ENCODE measurements at regions not wholly inside any gene's neighbourhood (a gene's known extent, or its start where the extent isn't known, plus 50 kb on each side); places are given as distances from the start of the nearest gene placed in this dataset.
"Not testable (repeated sequence)": the region's sequence is repeated elsewhere in the genome, so short reads cannot be mapped to it uniquely, and the experiment has no call there.

DNA sequence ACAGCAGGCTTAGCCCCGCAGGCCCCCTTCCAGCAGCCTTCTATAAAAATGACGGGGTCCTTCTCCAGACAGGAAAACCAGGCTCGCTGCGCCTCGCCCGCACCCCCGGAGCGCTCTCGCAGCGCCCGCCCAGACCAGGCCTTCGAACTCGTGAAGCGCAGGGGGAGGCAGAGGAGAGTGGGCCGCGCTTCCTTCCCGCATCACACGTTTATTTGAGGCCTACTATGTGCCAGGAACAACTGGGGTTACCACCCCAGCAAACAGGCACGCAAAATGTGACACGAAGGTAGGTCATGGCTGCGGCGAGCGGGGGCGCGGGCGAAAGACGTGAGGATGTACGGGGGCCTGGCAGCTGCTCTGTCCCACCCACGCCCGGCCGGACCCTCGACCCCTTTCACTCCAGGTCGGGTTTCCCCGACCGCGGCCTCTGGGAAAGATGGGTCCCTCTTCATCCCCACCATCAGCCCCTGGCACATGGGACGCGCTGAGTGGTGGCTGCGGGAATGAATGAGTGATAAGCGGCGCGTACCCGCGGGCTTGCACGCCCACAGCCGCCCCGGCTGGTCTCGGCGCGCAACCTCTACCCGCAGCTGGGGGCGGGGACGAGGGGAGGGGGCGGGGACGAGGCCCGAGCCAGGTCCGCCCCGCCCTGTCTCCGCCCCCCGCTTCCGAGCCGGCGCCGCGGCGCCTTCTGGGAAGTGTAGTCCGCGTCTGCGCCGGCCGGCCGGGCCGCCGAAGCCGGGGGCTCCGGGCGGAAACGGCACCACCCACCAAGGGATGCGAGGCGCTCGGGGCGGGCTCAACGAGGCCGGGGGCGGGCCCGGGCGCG is 59.1 kb downstream of the ZNF467 start:
- DNase-seq, result peak; percentile 95

- DNase-seq, result no peak
Observed at GRCh38 chr7:149713731-149714068, 59.7 kb downstream of the ZNF467 start.

DNA sequence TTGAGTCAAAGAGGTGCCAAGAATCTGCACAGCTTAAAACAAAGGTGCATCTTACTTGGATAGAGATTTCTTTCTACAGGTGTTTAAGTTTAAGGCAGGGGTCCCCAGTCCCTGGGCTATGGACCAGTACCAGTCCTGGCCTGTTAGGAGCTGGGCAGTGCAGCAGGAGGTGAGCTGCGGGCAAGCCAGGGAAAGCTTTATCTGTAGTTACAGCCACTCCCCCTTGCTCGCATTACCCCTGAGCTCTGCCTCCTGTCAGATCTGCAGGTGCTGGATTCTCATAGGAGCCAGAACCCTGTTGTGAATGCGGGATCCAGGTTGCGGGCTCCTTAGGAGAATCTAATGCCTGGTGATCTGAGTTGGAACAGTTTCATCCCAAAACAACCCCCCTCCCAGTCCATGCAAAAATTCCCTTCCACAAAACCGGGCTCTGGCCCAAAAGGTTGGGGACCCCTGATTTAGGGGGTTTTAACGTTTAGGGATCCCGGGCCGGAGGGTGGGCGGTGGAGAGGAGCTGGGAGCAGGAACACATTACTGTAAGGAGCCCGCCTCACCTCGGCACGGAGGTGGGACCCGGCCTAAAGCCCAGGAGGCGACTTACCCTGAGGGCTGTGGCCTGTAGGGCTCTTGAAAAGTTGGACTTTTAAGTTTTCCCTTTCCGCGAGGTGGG is 60.2 kb downstream of the ZNF467 start:
- DNase-seq, result no peak

DNA sequence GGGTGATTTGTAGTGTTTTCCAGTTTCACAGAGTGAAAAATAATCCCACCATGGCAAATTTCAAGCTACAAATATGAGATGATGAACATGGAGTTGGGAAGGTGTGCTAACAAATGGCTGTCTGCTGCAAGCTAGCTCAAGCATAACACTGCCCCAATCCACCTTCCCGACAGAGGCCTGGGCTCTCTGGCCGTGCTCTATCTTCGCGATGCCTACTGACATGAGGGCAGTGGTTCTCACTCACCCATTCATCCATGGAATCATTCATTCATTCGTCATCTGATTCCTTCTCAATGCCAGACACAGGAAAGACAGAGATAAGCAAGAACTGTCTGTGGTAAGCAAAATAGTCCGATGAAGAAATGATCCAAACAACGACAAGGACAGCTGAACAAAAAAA is 65.4 kb downstream of the ZNF467 start:
- no peak for DNase-seq

DNA sequence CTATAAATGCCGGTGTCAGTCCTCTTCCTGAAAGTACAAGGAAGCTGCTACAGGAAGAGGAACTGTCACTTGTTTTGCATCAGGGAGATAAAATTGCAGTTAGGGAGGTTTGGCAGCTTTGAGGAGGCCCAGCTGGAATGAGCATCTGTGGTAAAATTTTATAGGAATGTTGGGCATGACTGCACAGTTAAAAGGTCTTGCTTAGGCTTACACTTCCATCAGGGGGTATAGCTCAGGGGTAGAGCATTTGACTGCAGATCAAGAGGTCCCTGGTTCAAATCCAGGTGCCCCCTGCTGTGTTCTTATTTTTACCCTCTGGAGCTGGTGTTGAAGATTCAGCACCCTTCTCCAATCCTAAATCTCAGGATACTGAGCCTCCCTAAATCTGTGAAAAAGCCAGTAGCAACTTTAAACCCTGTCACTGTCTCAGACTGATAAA is 65.9 kb downstream of the ZNF467 start:
- no peak for DNase-seq

- DNase-seq, result no peak
Observed at GRCh38 chr7:149706398-149706797, 67.0 kb downstream of the ZNF467 start.

DNA sequence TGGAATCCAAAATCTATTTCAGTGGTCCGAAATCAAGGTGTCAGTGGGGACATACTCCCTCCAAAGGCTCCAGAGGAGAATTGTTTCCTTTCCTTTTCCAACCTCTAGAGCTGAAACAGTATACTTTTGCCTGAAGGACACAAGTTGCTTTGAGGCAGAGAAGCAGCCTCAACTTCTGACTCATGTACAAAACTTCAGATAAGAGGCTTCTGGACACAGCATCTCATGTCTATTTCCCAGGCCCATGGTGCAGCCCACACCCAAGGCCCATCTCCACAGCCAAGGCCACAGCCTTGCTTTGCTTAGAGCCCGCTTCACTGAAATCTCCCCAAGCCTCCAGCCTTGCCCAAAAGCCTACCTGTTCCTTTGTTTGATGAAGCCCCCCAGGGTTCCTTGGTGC is 68.9 kb downstream of the ZNF467 start:
- DNase-seq, result no peak

DNA sequence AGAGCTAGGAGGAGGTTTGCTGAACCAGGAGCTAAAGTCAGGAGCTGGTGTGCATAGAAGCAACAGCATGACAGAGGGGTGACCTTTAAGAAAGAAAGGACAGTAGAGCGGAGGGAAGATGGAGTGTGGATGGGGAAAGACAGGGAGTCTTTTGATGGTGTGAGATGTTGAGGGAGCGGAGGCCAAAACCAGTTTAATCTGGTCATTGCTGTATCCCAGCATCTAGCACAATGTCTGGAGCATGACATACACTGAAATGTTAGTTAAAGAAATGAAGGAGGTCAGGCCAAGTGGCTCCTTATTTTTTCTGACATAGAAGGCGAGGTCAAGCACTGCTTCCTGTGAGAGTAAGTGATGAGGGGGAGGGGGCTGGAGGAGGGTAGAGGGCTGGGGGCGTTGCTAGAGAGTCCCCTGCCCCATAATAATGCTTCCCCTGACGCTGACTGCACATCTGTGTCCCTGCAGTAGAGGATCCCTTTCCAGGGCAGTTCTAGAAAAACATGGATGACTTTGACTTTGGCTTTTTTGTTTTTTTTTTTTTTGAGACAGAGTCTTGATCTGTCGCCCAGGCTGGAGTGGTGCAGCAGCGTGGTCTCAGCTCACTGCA is 70.2 kb downstream of the ZNF467 start:
- no peak for DNase-seq

GRCh38 chr7:149701495-149702240 is 71.7 kb downstream of the ZNF467 start:
- no peak for DNase-seq

DNA sequence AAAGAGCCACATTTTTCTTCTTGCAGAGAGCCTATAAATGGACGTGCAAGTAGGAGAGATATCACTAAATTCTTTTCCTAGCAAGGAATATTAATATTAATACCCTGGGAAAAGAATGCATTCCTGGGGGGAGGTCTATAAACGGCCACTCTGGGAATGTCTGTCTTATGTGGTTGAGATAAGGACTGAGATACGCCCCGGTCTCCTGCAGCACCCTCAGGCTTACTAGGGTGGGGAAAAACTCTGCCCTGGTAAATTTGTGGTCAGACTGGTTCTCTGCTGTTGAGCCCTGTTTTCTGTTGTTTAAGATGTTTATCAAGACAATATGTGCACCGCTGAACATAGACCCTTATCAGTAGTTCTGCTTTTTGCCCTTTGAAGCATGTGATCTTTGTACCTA is 75.6 kb downstream of the ZNF467 start:
- DNase-seq, result not testable (repeated sequence)

GRCh38 chr7:149696280-149696679 is 77.1 kb downstream of the ZNF467 start:
- DNase-seq, result no peak

DNA sequence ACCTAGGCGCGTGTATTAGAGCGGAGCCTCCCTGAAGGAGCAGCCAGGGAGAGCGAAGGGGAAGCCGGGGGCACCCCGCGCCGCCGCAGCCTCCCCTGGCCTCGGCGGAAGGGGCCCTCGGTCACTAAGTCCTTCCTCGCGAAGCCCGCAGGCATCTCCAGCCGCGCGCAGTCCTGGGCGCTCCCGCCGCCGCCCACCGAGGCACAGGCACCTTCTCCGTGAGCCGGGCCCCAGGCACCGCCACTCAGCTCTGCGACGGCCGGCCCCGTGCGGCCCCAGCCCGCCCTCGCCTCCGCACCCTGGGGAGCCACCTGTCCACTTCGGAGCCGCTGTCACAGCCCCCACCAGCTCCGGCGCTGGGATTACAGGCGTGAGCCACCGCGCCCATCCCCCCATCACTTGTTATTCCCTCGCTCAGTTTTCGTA is 80.8 kb downstream of the ZNF467 start:
- no peak for DNase-seq

DNA sequence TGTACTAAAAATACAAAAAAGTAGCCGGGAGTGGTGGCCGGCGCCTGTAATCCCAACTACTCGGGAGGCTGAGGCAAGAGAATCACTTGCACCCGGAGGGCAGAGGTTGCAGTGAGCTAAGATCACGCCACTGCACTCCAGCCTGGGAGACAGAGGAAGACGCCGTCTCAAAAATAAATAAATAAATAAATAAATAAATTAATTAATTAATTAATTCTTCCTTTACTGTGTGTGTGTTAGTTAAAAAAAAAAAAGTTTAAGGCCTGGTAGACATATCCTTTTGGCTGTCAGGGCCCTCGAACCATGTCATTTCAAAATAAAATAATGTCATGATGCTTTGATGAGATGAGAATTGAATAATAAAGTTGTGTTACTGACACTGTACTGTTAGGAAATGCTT is 81.3 kb downstream of the ZNF467 start:
- DNase-seq, result no peak

DNA sequence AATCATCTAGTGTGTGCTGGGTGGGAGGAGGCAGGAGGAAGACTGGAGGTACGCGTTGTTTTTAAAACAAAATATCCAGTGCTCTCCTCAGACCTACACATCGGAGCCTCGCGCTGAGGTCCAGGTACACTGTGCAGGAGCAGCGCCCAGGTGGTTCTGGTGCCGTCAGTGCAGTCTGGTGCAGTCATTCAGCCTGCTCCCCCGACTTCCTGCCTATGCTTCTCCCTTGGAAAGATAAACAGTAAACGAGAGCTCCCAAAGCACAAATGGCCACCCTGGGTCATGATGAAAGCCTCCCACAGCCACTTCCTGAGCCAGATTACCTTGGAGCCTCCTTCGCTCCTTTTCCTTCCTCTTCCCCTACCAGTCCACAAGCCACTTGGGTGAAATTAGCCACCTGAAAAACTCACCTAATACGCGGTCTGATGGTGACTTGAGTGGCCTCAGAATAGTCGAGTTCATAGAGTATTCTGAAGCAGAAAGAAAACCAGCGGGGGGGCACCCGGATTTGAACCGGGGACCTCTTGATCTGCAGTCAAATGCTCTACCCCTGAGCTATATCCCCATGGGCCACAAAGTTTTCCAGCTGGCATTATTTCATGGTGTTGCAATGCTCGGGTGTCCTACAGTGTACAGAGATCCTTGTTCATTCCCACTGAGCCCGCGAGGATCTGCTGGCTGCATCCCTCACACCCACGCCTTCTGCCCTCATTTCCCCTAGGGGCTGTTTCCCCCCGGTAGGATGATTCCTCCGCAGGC is 82.5 kb downstream of the ZNF467 start:
- DNase-seq, result peak; percentile 54

- DNase-seq, result no peak
Observed at GRCh38 chr7:149689291-149689721, 84.1 kb downstream of the ZNF467 start.

- DNase-seq, result no peak
Observed at GRCh38 chr7:149688836-149689235, 84.6 kb downstream of the ZNF467 start.

DNA sequence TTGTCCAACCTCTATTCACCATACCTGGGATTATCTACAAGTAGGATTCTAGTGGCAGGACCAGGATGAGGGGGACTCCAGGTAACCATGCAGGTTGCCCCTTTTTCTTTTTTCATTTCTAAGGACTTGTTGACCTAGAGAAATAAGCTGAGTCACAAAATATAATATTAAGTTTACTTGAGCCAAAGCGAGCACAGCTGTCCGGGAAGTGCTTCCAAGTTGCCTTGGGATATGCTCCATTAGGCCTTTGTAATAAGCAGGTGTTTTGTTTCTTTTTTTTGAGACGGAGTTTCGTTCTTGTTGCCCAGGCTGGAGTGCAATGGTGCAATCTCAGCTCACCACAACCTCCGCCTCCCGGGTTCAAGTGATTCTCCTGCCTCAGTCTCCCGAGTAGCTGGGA is 85.6 kb downstream of the ZNF467 start:
- not testable (repeated sequence) for DNase-seq

DNA sequence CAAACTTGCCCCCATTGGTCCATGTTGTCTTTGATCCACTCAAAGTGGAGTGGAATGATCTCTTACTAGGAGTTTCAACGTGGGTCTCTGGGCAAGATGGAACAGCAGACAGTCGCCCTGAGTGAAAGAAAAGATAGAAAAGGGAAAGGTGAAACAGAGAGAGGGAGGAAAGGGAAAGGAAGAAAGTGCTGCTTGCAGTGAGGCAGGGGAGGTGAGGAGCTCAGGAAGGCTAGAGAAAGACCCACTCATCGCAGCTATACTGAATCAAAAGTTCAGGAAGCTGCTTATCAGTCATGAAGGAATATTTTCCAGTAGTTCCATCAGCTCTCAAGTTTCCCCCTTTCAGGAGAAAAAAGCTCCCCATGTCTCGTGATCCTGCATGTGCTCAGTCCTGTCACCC is 86.9 kb downstream of the ZNF467 start:
- DNase-seq, result no peak

DNA sequence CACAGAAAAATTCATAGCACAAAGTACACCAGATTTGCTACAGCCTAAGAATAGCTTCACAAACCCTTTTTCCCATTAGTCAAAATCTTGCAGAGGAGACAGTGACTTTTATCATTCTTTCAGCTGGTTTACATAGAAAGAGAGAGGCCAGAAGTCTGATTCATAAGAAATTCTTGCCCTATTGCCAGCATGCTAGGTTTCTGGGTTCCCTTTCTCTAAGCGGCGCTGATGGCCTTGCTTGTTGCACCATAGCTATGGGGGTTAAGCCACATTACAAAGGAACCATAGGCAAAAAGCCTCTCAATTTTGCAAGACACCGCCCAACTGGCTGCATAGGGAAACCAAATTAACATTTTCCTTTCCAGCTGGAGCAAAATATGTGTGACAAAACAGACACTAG is 87.4 kb downstream of the ZNF467 start:
- DNase-seq, result no peak

GRCh38 chr7:149685455-149685854 is 87.9 kb downstream of the ZNF467 start:
- no peak for DNase-seq

GRCh38 chr7:149683898-149684297 is 89.5 kb downstream of the ZNF467 start:
- DNase-seq, result no peak

GRCh38 chr7:149683181-149683580 is 90.2 kb downstream of the ZNF467 start:
- no peak for DNase-seq

DNA sequence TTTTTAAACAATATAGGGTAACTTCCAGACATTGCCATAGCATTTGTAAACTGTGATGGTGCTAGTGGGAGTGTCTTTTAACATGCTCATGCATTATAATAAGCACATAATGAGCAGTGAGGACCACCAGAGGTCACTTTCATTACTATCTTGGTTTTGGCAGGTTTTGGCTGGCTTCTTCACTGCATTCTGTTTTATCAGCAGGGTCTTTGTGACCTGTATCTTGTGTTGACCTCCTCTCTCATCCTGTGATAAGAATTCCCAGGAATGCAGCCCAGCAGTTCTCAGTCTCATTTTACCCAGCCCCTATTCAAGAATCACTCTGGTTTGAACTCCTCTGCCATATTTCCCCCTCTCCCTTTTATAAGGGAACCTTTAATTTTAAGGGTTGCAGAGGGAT is 91.3 kb downstream of the ZNF467 start:
- no peak for DNase-seq

Data from activated CD4-positive, alpha-beta T cell treated with anti-CD3 and anti-CD28 coated beads, Interleukin-10, Interleukin-2, amounts not matched to agents 100 ng/mL and 50 ng/mL, durations not matched to agents 16 hours and 8 hours (primary cell).